Neural cell (in vitro differentiated cells): ENCODE measurements at regions not wholly inside any gene's neighbourhood (a gene's known extent, or its start where the extent isn't known, plus 50 kb on each side); places are given as distances from the start of the nearest gene placed in this dataset.

Source experiments
- H2AFZ ChIP-seq: fragments of 200-600, 300-800 bp; sonication (generic), shearing (Covaris generic); 2 replicates; pipeline ENCODE4 v1.6.0; 2014; ENCODE audit warnings: low read depth, mild to moderate bottlenecking, antibody characterized with exemption, low read length, moderate library complexity
- H3F3A ChIP-seq: fragments of 200-600 bp; shearing (Covaris generic); 2 replicates; pipeline ENCODE4 v1.6.1; 2016; ENCODE audit warnings: mild to moderate bottlenecking, moderate library complexity, mixed read lengths, antibody characterized with exemption, low read length; ENCODE audit not compliant: insufficient read depth, poor library complexity, severe bottlenecking
- H3K27ac ChIP-seq: fragments of 200-600, 300-800 bp; sonication (generic), shearing (Covaris generic); 2 replicates; pipeline ENCODE4 v1.5.1; 2014; ENCODE audit warnings: mild to moderate bottlenecking, low read length, moderate library complexity
- H3K27me3 ChIP-seq: fragments of 300-800, 200-600 bp; sonication (generic), shearing (Covaris generic); 2 replicates; pipeline ENCODE4 v1.6.0; 2014; ENCODE audit warnings: mild to moderate bottlenecking, low read depth, low read length, moderate library complexity; ENCODE audit not compliant: insufficient read depth
- H3K36me3 ChIP-seq: fragments of 300-800, 200-600 bp; sonication (generic), shearing (Covaris generic); 2 replicates; pipeline ENCODE4 v1.5.1; 2014; ENCODE audit warnings: mild to moderate bottlenecking, antibody characterized with exemption, low read length, moderate library complexity; ENCODE audit not compliant: insufficient read depth
- H3K4me2 ChIP-seq: fragments of 300-800, 200-600 bp; sonication (generic), shearing (Covaris generic); 2 replicates; pipeline ENCODE4 v1.6.0; 2014; ENCODE audit warnings: mild to moderate bottlenecking, low read length
- H3K4me3 ChIP-seq: fragments of 300-800, 200-600 bp; sonication (generic), shearing (Covaris generic); 2 replicates; pipeline ENCODE4 v1.5.1; 2014; ENCODE audit warnings: mild to moderate bottlenecking, low read length, moderate library complexity
- H3K79me2 ChIP-seq: fragments of 200-600 bp; shearing (Covaris generic); replicated peaks from 2 replicates; pipeline ENCODE4 v1.6.0; 2014; ENCODE audit warnings: mild to moderate bottlenecking, low read length, moderate library complexity; ENCODE audit not compliant: insufficient read depth
- H3K9ac ChIP-seq: fragments of 300-800, 200-600 bp; sonication (generic), shearing (Covaris generic); 2 replicates; pipeline ENCODE4 v1.6.1; 2016; ENCODE audit warnings: mild to moderate bottlenecking, low read length, mixed read lengths
- H3K9me2 ChIP-seq: fragments of 200-600 bp; shearing (Covaris generic); 2 replicates; pipeline ENCODE4 v1.6.1; 2016; ENCODE audit warnings: mild to moderate bottlenecking, low read length, mixed read lengths; ENCODE audit not compliant: insufficient read depth
- H3K9me3 ChIP-seq: fragments of 200-600, 300-800 bp; sonication (generic), shearing (Covaris generic); 2 replicates; pipeline ENCODE4 v1.6.1; 2016; ENCODE audit warnings: mild to moderate bottlenecking, mixed run types, low read length, moderate library complexity, mixed read lengths
- H4K20me1 ChIP-seq: fragments of 200-600 bp; shearing (Covaris generic); 2 replicates; pipeline ENCODE4 v1.6.1; 2016; ENCODE audit warnings: mild to moderate bottlenecking, mixed run types; ENCODE audit not compliant: insufficient read depth
- EP300 ChIP-seq: fragments of 450-650 bp; conservative IDR thresholded peaks from 2 replicates; pipeline ENCODE4 v1.6.1; 2014; ENCODE audit warnings: antibody characterized with exemption, mild to moderate bottlenecking, moderate library complexity; ENCODE audit not compliant: poor library complexity, severe bottlenecking
- EZH2 ChIP-seq: fragments of 200-600, 300-800 bp; shearing (Covaris generic), sonication (generic); IDR thresholded peaks from 2 replicates; pipeline ENCODE4 v1.6.1; 2014; ENCODE audit warnings: antibody characterized with exemption, low read length, borderline replicate concordance, mild to moderate bottlenecking; ENCODE audit not compliant: insufficient read depth, poor library complexity, severe bottlenecking
- MXI1 ChIP-seq: fragments of 450-650 bp; conservative IDR thresholded peaks from 2 replicates; pipeline ENCODE4 v1.6.1; 2014; ENCODE audit warnings: antibody characterized with exemption, mild to moderate bottlenecking; ENCODE audit not compliant: poor library complexity, severe bottlenecking
- POLR2AphosphoS5 ChIP-seq: IDR thresholded peaks from 2 replicates; pipeline ENCODE4 v1.6.1; 2012
- RAD21 ChIP-seq: fragments of 450-650 bp; conservative IDR thresholded peaks from 2 replicates; pipeline ENCODE4 v1.6.1; 2014; ENCODE audit warnings: antibody characterized with exemption, mild to moderate bottlenecking, moderate library complexity
- SMC3 ChIP-seq: fragments of 450-650 bp; conservative IDR thresholded peaks from 2 replicates; pipeline ENCODE4 v1.6.1; 2014; ENCODE audit warnings: antibody characterized with exemption, mild to moderate bottlenecking, moderate library complexity; ENCODE audit not compliant: poor library complexity
- TAF1 ChIP-seq: IDR thresholded peaks from 2 replicates; pipeline ENCODE4 v1.6.1; 2012; ENCODE audit warnings: low read depth
- TF ChIP-seq, protein P1 (sequence below): fragments of 450-650 bp; IDR thresholded peaks from 2 replicates; pipeline ENCODE4 v1.5.1; 2014; ENCODE audit warnings: antibody characterized with exemption, mild to moderate bottlenecking, moderate library complexity; ENCODE audit not compliant: poor library complexity, severe bottlenecking
- TF ChIP-seq, protein P2 (sequence below): IDR thresholded peaks from 2 replicates; pipeline ENCODE4 v1.6.1; 2012; ENCODE audit warnings: borderline replicate concordance

DNA sequence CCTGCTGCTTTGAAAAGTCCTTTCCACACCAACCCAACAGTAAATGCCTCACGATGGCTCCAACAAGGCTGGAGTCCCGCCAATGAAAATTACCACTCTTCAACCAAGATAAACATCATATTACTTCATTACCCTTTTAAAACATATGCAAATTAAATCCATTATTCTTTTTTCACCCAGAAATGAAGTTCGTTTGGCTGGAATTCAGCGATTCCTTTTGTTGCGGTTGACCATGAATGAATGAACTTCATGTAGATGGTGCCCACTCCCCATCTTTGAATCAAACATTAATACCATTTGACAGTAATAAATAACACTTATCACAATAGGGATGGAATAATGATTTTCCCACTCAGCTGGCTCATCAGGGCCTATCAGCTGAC is 211.5 kb upstream of the TOX3 start (continued):
- TF ChIP-seq MXI1 (no peak), POLR2AphosphoS5 (no peak), RAD21 (no peak)

DNA sequence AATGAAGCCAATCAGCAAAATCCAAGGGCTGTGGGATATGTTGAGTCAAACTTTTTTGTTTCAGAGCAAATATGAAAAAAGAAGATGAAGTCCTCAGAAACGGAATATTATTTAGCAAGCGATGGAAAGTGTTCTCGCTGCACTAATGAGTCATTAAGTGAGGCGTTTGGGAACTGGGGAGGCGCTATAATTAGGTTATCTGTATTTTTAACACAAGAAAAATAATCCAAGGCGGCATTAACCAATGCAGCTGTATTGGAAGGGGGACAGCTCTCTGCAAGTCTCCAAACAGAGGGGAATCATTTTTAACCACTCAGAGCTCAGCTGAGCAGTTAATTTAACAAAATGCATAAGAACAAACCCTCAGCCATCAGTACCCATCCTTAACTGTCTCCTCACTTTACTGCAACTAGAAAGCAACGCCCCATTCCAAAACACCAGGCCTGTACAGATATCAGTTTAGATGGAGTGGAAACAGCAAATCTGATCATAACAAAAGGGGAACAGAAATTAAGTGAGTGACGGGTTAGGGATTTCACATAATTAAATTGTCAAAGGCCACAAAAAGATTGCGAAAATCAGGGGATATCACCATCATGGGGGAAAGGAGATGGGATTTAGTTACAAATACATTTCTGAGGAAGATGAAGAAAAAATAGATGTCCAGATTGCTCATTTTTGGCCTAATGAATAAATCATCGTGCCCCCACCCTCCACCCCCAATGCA is 211.0 kb upstream of the TOX3 start:
- no peaks in the 10 kb centered on the region for H3K79me2 ChIP-seq
- no peaks in the 10 kb centered on the region for H3F3A ChIP-seq
- no peak for TF ChIP-seq EZH2
- TF ChIP-seq, protein P1, sequence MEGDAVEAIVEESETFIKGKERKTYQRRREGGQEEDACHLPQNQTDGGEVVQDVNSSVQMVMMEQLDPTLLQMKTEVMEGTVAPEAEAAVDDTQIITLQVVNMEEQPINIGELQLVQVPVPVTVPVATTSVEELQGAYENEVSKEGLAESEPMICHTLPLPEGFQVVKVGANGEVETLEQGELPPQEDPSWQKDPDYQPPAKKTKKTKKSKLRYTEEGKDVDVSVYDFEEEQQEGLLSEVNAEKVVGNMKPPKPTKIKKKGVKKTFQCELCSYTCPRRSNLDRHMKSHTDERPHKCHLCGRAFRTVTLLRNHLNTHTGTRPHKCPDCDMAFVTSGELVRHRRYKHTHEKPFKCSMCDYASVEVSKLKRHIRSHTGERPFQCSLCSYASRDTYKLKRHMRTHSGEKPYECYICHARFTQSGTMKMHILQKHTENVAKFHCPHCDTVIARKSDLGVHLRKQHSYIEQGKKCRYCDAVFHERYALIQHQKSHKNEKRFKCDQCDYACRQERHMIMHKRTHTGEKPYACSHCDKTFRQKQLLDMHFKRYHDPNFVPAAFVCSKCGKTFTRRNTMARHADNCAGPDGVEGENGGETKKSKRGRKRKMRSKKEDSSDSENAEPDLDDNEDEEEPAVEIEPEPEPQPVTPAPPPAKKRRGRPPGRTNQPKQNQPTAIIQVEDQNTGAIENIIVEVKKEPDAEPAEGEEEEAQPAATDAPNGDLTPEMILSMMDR: no peak
- TF ChIP-seq RAD21: no peak
- TF ChIP-seq, protein P2, sequence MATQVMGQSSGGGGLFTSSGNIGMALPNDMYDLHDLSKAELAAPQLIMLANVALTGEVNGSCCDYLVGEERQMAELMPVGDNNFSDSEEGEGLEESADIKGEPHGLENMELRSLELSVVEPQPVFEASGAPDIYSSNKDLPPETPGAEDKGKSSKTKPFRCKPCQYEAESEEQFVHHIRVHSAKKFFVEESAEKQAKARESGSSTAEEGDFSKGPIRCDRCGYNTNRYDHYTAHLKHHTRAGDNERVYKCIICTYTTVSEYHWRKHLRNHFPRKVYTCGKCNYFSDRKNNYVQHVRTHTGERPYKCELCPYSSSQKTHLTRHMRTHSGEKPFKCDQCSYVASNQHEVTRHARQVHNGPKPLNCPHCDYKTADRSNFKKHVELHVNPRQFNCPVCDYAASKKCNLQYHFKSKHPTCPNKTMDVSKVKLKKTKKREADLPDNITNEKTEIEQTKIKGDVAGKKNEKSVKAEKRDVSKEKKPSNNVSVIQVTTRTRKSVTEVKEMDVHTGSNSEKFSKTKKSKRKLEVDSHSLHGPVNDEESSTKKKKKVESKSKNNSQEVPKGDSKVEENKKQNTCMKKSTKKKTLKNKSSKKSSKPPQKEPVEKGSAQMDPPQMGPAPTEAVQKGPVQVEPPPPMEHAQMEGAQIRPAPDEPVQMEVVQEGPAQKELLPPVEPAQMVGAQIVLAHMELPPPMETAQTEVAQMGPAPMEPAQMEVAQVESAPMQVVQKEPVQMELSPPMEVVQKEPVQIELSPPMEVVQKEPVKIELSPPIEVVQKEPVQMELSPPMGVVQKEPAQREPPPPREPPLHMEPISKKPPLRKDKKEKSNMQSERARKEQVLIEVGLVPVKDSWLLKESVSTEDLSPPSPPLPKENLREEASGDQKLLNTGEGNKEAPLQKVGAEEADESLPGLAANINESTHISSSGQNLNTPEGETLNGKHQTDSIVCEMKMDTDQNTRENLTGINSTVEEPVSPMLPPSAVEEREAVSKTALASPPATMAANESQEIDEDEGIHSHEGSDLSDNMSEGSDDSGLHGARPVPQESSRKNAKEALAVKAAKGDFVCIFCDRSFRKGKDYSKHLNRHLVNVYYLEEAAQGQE: no peak
- no peak for TF ChIP-seq TAF1
- TF ChIP-seq SMC3: no peak
- TF ChIP-seq POLR2AphosphoS5: no peak
- no peak for TF ChIP-seq MXI1
- no peak for TF ChIP-seq EP300
- no peak overlapping the region for H3K4me3 ChIP-seq
- no peaks in the 10 kb centered on the region for H3K9me3 ChIP-seq
- no peaks in the 10 kb centered on the region for H3K9me2 ChIP-seq
- no peak overlapping the region for H3K9ac ChIP-seq
- no peak overlapping the region for H2AFZ ChIP-seq
- H3K4me2 ChIP-seq: no peak overlapping the region
- H3K27ac ChIP-seq: no peak overlapping the region
- H3K36me3 ChIP-seq: no peaks in the 10 kb centered on the region
- no peaks in the 10 kb centered on the region for H4K20me1 ChIP-seq
- no peaks in the 10 kb centered on the region for H3K27me3 ChIP-seq

DNA sequence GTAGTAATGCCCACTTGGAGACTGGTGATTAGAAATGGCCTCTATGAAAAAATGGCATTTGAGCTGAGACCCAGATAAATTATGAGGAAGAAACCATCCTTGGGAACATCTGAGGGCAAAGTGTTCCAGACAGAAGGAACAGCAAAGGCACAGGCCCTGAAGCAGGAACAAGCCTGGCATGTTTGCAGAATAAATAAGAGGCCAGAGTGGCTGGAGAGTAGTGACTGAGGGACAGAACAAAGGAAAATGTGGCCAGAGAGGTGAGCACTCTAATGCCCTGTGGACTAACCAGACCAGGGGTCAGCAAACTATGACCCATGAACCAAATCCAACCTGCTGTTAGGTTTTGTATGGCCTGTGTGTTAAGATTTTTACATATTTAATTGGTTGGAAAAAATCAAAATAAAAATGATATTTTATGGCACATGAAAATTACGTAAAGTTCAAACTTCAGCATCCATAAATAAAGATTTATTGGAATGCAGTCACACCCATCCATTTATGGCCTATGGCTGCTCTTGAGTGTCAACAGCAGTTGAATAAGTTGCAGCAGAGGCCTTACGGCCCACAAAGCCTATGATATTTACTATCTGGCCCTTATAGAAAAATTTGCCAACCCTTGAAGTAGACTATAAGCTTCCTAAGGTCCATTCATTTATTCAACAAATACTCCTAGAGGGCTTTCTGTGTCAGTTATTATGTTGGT is 210.0 kb upstream of the TOX3 start:
- Histone ChIP-seq H3K9ac (no peak overlapping the region), H3K27me3 (no peaks in the 10 kb centered on the region), H3K4me3 (no peak overlapping the region), H3K27ac (no peak overlapping the region), H3K9me3 (no peaks in the 10 kb centered on the region), H2AFZ (no peak overlapping the region), H4K20me1 (no peaks in the 10 kb centered on the region), H3F3A (no peaks in the 10 kb centered on the region), H3K79me2 (no peaks in the 10 kb centered on the region), H3K36me3 (no peaks in the 10 kb centered on the region), H3K9me2 (no peaks in the 10 kb centered on the region), H3K4me2 (no peak overlapping the region)
- TF ChIP-seq EP300 (no peak), POLR2AphosphoS5 (no peak), RAD21 (no peak), MXI1 (no peak), SMC3 (no peak), EZH2 (no peak), TAF1 (no peak)
- TF ChIP-seq, protein P1: no peak
- TF ChIP-seq, protein P2: no peak
